Activated CD8-positive, alpha-beta T cell treated with anti-CD3 and anti-CD28 coated beads for 36 hours (primary cell): ENCODE measurements at regions not wholly inside any gene's neighbourhood (a gene's known extent, or its start where the extent isn't known, plus 50 kb on each side); places are given as distances from the start of the nearest gene placed in this dataset.

Source experiments
- ATAC-seq: fragments of 200-7000 bp; cut with Tn5 transposase; one replicate; pipeline ENCODE4 v1.10.0; 2021; ENCODE audit warnings: mild to moderate bottlenecking, moderate library complexity
- CTCF ChIA-PET: fragments of 350-600 bp; sonication (Branson Sonifier 250); formaldehyde crosslinking; loops from one replicate; lab custom pipeline; 2021; ENCODE audit warnings: antibody characterized with exemption; lab: Charles Lee
- POLR2A ChIA-PET: fragments of 350-600 bp; sonication (Branson Sonifier 250); formaldehyde crosslinking; loops from one replicate; lab custom pipeline; 2021; ENCODE audit warnings: antibody characterized with exemption; lab: Charles Lee
- DNase-seq: peaks from one replicate; pipeline ENCODE4 v3.0.0-alpha.2; 2020
- H3K27ac Mint-ChIP-seq: one replicate; pipeline ENCODE4 v1.8.0; 2021; ENCODE audit warnings: mild to moderate bottlenecking, mixed read lengths
- H3K27me3 Mint-ChIP-seq: one replicate; pipeline ENCODE4 v1.8.0; 2021; ENCODE audit warnings: mixed read lengths
- H3K36me3 Mint-ChIP-seq: one replicate; pipeline ENCODE4 v1.8.0; 2021; ENCODE audit warnings: low read depth, mixed read lengths
- H3K4me1 Mint-ChIP-seq: one replicate; pipeline ENCODE4 v1.8.0; 2021; ENCODE audit warnings: low read depth, mixed read lengths
- H3K4me3 Mint-ChIP-seq: one replicate; pipeline ENCODE4 v1.8.0; 2021; ENCODE audit warnings: mild to moderate bottlenecking, moderate library complexity, mixed read lengths
- H3K9me3 Mint-ChIP-seq: one replicate; pipeline ENCODE4 v1.8.0; 2021; ENCODE audit warnings: mixed read lengths
- intact Hi-C: fragments of 100-400 bp; cut with micrococcal nuclease; formaldehyde crosslinking; loops from one replicate; pipeline ENCODE4 v1.10.0; 2022
- TF ChIP-seq, protein P1 (sequence below): fragments of 200-600 bp; IDR thresholded peaks from one replicate; pipeline ENCODE4 v1.8.0; 2022; ENCODE audit warnings: antibody characterized with exemption, mild to moderate bottlenecking

DNA sequence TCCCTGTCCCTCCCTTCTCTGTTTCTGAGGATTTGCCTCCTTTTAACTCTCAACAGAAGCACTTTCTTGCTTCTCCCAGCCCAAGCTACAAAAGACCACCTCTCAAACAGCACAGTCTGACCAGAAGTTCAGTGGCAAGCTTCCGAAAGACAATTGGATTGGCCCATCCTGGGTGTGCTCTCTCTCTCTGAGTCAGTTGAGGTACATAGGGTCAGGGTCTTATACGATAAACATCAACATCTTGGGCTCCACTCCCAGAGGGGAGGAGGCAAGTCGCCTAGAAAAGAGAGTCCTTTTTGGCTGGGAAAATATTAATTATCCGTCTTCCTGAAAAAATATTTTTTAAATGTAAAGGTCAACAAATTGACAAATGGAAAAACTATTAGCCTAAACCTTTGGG, 155.8 kb downstream of the TMCO5A start:
- ATAC-seq (no peak), DNase-seq (no peak)
- Mint-ChIP-seq H3K4me3 (no peak overlapping the region), H3K36me3 (no peaks in the 10 kb centered on the region), H3K9me3 (no peaks in the 10 kb centered on the region), H3K27ac (no peak overlapping the region), H3K27me3 (peaks cover 22% of the 10 kb centered on the region), H3K4me1 (no peaks in the 10 kb centered on the region)
- POLR2A ChIA-PET, result no interaction called here
- TF ChIP-seq, protein P1, sequence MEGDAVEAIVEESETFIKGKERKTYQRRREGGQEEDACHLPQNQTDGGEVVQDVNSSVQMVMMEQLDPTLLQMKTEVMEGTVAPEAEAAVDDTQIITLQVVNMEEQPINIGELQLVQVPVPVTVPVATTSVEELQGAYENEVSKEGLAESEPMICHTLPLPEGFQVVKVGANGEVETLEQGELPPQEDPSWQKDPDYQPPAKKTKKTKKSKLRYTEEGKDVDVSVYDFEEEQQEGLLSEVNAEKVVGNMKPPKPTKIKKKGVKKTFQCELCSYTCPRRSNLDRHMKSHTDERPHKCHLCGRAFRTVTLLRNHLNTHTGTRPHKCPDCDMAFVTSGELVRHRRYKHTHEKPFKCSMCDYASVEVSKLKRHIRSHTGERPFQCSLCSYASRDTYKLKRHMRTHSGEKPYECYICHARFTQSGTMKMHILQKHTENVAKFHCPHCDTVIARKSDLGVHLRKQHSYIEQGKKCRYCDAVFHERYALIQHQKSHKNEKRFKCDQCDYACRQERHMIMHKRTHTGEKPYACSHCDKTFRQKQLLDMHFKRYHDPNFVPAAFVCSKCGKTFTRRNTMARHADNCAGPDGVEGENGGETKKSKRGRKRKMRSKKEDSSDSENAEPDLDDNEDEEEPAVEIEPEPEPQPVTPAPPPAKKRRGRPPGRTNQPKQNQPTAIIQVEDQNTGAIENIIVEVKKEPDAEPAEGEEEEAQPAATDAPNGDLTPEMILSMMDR, result no peak
- CTCF ChIA-PET, result no interaction called here
- intact Hi-C loops, result no loop called here

DNA sequence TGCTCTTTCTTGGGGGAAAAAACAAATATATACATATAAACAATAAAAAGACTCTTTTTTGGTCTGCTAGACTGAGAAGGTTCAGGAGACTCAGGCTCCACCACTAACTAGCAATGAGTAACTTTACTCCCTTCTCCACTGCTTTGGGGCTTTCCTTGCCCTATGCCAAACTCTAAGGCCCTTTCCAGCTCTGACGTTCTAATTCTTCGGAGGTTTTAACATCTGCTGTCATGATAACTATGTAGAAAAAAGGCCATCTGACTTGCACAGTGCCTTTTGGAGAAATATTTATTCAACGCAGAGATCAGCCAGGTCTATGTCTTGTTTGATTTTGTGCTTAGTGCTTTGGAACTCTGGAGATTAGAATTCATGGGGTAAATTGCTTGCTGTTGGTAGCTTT, 156.2 kb downstream of the TMCO5A start:
- H3K4me1 Mint-ChIP-seq, result no peaks in the 10 kb centered on the region

DNA sequence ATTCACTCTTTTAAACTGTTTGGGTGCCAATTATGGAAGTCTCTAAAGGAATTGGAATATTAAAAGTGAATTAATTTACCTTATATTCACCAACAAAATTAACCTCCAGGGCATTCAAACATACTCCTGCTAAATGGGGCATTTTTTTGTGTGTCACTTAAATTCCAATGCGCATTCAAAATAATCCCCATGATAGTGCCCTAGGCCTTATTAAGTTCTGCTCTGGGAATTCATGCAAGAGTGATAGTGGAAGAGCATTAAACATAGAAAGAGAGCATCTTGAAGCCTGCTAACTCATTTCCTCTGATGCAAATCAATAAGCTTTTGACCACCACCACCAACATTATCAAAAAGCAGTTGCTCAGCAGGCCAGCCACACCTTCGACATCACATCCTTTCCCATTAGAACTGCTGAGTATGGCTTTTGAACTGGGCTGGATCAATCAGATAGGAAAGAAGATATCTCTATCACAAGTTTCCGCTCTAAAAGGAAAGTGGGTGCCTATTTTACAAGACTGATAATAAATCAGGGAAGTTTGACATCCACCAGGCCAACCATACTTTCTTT, 156.7 kb downstream of the TMCO5A start:
- no peaks in the 10 kb centered on the region for H3K36me3 Mint-ChIP-seq

More for the DNA sequence above, 156.2 kb downstream of the TMCO5A start:
- ATAC-seq (no peak), DNase-seq (no peak)
- POLR2A ChIA-PET, result no interaction called here
- Mint-ChIP-seq H3K9me3 (no peaks in the 10 kb centered on the region), H3K4me3 (no peak overlapping the region), H3K27ac (no peak overlapping the region), H3K36me3 (no peaks in the 10 kb centered on the region), H3K27me3 (peaks cover 23% of the 10 kb centered on the region)
- CTCF ChIA-PET, result no interaction called here
- TF ChIP-seq, protein P1, result no peak
- intact Hi-C loops, result no loop called here

DNA sequence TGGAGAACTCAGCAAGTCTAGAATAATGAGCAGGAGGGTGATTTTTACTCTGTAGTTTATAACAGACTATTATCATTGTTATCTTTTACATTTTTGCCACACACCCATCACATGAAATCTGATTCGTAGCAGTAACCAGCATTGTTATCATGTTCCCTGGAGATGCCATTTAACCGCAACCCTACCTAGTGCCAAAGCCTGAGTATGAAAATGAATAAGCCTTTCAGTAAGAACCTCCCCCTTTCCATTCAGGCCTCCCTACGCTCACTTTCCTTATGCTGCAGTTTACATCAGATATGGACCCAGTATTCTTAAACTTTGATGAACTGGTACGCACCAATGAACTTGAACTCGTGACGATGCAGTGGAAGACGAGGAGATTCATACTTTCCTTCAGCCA, 158.7 kb upstream of the SPRED1 start:
- POLR2A ChIA-PET, result no interaction called here
- DNase-seq, result no peak
- Mint-ChIP-seq H3K4me1 (no peaks in the 10 kb centered on the region), H3K27me3 (peaks cover 8% of the 10 kb centered on the region), H3K27ac (no peak overlapping the region), H3K4me3 (no peak overlapping the region), H3K9me3 (peaks cover 3% of the 10 kb centered on the region), H3K36me3 (no peaks in the 10 kb centered on the region)
- TF ChIP-seq, protein P1, result no peak
- intact Hi-C loops, result no loop called here
- no peak for ATAC-seq
- CTCF ChIA-PET, result no interaction called here

More for the DNA sequence above, 156.7 kb downstream of the TMCO5A start:
- DNase-seq (no peak), ATAC-seq (no peak)
- Mint-ChIP-seq H3K27ac (no peak overlapping the region), H3K4me3 (no peak overlapping the region), H3K9me3 (no peaks in the 10 kb centered on the region), H3K4me1 (no peaks in the 10 kb centered on the region), H3K27me3 (peaks cover 21% of the 10 kb centered on the region)
- ChIA-PET CTCF (no interaction called here), POLR2A (no interaction called here)
- intact Hi-C loops, result no loop called here
- TF ChIP-seq, protein P1, result no peak

DNA sequence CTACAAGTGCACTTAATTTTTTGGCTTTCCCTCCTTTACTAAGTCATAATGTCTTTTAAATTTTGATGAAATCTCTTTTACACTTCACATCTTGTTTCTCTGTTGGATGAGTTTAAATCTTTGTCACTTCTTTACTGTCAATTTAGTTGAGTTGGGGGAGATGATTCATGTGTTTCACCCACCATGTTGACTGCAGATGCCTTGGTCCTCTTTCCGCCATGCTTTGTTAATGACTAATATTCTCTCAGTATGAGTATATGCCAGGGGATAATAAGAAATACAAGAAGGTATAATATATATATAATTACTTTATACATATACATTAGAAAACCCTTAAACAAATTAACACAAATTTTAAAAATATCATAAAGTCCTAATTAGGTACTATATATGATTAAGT, 149.7 kb upstream of the SPRED1 start:
- no peak for ATAC-seq
- no peaks in the 10 kb centered on the region for H3K4me1 Mint-ChIP-seq
- H3K9me3 Mint-ChIP-seq, result peaks cover 1% of the 10 kb centered on the region
- ChIA-PET CTCF (no interaction called here), POLR2A (no interaction called here)
- no peak overlapping the region for H3K27ac Mint-ChIP-seq
- H3K36me3 Mint-ChIP-seq, result no peaks in the 10 kb centered on the region
- intact Hi-C loops, result no loop called here
- peaks cover 16% of the 10 kb centered on the region for H3K27me3 Mint-ChIP-seq
- TF ChIP-seq, protein P1, result no peak
- no peak overlapping the region for H3K4me3 Mint-ChIP-seq
- DNase-seq, result no peak
